ENCODE measurements at regions not wholly inside any gene's neighbourhood (a gene's known extent, or its start where the extent isn't known, plus 50 kb on each side); places are given as distances from the start of the nearest gene placed in this dataset.

DNA sequence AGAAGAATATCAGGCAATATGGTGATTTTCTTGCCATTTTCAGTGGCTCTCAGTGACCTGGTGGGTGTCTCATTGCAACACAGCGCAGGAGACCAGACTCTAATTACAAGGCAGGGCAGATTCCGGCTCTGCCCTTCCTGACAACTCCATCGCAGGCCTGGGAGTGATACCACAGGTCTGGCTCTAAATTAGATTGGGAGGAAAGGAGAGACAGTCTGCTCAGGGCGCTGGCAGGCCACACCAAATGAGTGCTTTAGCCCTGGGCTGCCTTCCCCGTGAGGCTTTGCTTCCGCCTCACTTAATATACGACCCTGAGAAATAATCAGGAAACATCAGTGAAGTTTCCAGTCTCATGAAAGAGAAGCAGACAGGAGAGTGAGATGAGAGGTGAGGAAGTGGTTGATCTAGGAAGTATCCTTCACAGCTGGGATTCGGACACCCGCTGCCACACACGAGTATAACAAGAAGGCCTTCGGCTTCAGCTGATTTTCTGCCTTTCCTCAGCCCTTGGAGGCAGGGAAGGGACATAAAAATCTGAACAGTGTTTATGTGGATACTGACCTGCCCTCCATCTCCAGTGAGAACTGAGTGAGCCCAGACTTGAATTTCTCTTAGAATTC, 73.7 kb upstream of the PROK2 start:
- Mint-ChIP-seq H3K27ac (no peak overlapping the region), H3K4me1 (ENCODE audit: low read depth) (peaks cover 6% of the 10 kb centered on the region), H3K36me3 (ENCODE audit: low read depth) (no peaks in the 10 kb centered on the region), H3K4me3 (no peak overlapping the region), H3K9me3 (ENCODE audit: insufficient read depth) (no peaks in the 10 kb centered on the region), H3K27me3 (ENCODE audit: low read depth) (peaks cover 12% of the 10 kb centered on the region)
- DNase-seq: no peak
- ChIA-PET CTCF (interaction anchor here (0.7 to 3.9 kb wide), 9 partner anchors 12 to 964 kb away, joined by 3 to 31 read pairs (median 4); no protein-coding TSS in a partner anchor), POLR2A (no interaction called here)
- no peak for ATAC-seq

DNA sequence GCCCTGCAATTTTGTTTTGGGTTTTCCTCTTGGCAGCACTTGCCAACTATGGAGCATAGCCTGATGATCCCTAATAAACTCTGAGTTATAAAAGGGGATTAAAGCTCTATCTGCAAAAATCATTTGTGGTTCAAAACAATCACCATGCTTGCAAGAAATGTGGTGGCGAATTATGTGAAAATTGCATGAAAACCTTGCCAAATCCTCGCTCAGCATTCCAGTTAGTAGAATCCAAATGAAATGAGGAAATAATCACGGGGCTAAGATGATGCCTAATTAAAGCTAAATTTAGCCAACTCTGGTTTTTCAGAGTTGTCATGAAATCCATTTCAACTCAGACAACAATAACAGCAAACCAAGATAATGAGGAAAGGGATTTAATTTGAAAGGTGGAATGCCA, 73.0 kb upstream of the PROK2 start:
- H3K4me3 Mint-ChIP-seq: no peak overlapping the region
- no peaks in the 10 kb centered on the region for H3K36me3 Mint-ChIP-seq (ENCODE audit: low read depth)
- H3K27me3 Mint-ChIP-seq (ENCODE audit: low read depth): peaks cover 11% of the 10 kb centered on the region
- no peaks in the 10 kb centered on the region for H3K9me3 Mint-ChIP-seq (ENCODE audit: insufficient read depth)
- ChIA-PET POLR2A (no interaction called here), CTCF (interaction anchor here (1.4 to 3.9 kb wide), 3 partner anchors 129 to 965 kb away, joined by 4 to 31 read pairs (median 28); no protein-coding TSS in a partner anchor)
- DNase-seq (no peak), ATAC-seq (no peak)
- H3K4me1 Mint-ChIP-seq (ENCODE audit: low read depth): peaks cover 6% of the 10 kb centered on the region
- no peak overlapping the region for H3K27ac Mint-ChIP-seq

DNA sequence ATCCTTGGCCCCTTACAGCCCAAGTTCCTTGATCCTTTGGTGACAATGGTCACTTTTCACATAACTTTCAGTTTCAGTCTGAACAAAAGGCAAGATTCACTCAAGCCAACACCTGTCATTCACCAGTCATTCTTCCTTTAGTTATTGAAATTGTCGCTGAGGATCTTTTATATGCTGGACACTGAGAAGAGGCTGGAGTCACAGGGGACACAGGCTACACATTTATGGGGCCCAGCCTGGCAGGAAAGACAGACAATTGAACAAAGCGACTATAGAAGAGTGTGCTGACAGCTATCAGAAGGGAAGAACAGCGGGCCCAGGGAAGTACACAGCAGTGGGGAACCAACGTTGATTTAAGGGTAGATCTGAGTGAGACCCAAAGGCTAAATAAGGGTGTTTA, 69.8 kb upstream of the PROK2 start:
- peaks cover under 1% of the 10 kb centered on the region for H3K27me3 Mint-ChIP-seq (ENCODE audit: low read depth)
- no peak overlapping the region for H3K27ac Mint-ChIP-seq
- ATAC-seq: no peak
- POLR2A ChIA-PET: no interaction called here
- no peak overlapping the region for H3K4me3 Mint-ChIP-seq
- peaks cover 6% of the 10 kb centered on the region for H3K4me1 Mint-ChIP-seq (ENCODE audit: low read depth)
- no peaks in the 10 kb centered on the region for H3K36me3 Mint-ChIP-seq (ENCODE audit: low read depth)
- no peaks in the 10 kb centered on the region for H3K9me3 Mint-ChIP-seq (ENCODE audit: insufficient read depth)
- CTCF ChIA-PET: interaction anchor here (1.2 kb wide), 1 partner anchor 124 kb away, joined by 3 read pairs; no protein-coding TSS in a partner anchor
- DNase-seq: no peak

DNA sequence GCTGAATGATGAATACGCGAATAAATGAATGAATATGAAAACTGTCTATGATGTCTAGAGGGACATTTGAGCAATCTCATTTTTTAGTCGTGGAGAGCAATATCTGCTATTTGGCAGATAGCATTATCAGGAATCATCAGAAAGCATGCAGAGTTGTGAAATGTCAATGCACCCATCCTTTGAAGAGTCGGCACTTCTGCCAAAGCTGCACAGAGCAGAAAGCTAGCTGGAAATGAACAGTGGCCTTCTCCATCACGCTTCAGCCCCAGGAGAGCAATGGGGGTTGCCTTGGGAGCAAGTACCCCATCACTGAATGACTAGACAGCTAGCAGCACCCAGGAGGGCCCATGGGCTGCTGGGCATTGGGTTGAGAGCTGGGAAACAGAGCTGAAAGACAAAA, 69.1 kb upstream of the PROK2 start:
- Mint-ChIP-seq H3K4me1 (ENCODE audit: low read depth) (peaks cover 3% of the 10 kb centered on the region), H3K27me3 (ENCODE audit: low read depth) (no peaks in the 10 kb centered on the region), H3K36me3 (ENCODE audit: low read depth) (no peaks in the 10 kb centered on the region), H3K27ac (no peak overlapping the region), H3K4me3 (no peak overlapping the region), H3K9me3 (ENCODE audit: insufficient read depth) (no peaks in the 10 kb centered on the region)
- ATAC-seq (no peak), DNase-seq (no peak)
- ChIA-PET POLR2A (no interaction called here), CTCF (interaction anchor here (1.2 kb wide), 1 partner anchor 124 kb away, joined by 3 read pairs; no protein-coding TSS in a partner anchor)

DNA sequence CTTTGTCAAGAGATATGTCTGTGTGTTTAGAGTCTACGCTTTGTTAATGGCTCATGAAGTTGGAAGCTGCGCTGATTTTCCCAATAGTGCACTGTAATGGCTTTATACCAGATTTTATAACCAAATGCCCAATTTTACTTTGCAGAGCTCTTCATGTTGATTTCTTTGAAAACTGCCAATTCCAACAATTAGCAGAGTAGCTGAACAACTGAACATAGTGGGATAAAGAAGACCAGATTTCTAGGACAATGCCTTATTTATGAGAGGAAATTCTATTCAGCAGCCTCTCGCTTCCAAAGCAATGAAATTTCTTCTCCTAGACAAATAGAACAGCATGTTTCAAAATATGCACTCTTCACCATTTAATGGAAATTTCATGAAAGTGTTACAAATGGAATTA, 66.9 kb upstream of the PROK2 start:
- Mint-ChIP-seq H3K9me3 (ENCODE audit: insufficient read depth) (no peaks in the 10 kb centered on the region), H3K27ac (no peak overlapping the region), H3K36me3 (ENCODE audit: low read depth) (no peaks in the 10 kb centered on the region), H3K27me3 (ENCODE audit: low read depth) (no peaks in the 10 kb centered on the region), H3K4me3 (no peak overlapping the region), H3K4me1 (ENCODE audit: low read depth) (no peaks in the 10 kb centered on the region)
- ChIA-PET POLR2A (no interaction called here), CTCF (interaction anchor here (1.9 kb wide), 1 partner anchor 23 kb away, joined by 7 read pairs; no protein-coding TSS in a partner anchor)
- DNase-seq: no peak
- no peak for ATAC-seq

DNA sequence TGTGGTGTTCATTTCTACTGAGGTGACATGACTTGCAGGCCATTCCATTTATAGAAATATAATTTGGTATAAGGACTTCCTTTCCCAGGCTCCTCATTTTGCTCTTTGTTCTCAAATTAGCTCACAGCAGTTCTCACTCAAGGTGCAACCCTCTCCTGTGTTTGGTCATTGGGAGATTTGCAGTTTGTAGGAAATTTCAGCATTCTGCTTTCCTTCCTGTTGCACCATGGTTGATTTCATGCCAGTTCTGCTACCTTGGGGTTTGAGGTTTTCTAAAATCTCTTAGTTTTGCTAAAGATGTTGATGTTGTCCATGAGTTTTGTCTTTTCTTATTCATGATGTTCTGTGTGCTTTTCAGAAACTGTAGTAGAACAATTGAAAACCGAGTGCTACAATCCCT, 65.7 kb upstream of the PROK2 start:
- H3K27me3 Mint-ChIP-seq (ENCODE audit: low read depth): peaks cover 3% of the 10 kb centered on the region
- no peaks in the 10 kb centered on the region for H3K9me3 Mint-ChIP-seq (ENCODE audit: insufficient read depth)
- CTCF ChIA-PET: no interaction called here
- POLR2A ChIA-PET: no interaction called here
- no peak for DNase-seq
- H3K27ac Mint-ChIP-seq: no peak overlapping the region
- no peak for ATAC-seq
- H3K4me1 Mint-ChIP-seq (ENCODE audit: low read depth): no peaks in the 10 kb centered on the region
- no peaks in the 10 kb centered on the region for H3K36me3 Mint-ChIP-seq (ENCODE audit: low read depth)
- no peak overlapping the region for H3K4me3 Mint-ChIP-seq

DNA sequence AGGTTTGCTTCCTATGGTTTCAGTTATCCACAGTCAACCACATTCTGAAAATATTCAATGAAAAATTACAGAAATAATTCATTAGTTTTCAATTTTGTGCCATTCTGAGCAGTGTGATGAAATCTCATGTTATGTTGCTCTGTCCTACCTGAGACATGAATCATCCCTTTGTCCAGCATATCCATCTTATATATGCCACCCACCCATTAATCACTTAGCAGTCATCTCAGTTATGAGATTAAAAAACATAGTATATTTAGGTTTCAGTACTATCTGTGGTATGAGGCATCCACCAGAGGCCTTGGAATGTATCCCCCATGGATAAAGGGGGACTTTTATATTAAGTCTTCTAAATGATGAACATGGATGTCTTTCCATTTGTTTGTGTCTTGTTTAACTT, 64.7 kb upstream of the PROK2 start:
- ATAC-seq: no peak
- Mint-ChIP-seq H3K4me1 (ENCODE audit: low read depth) (no peaks in the 10 kb centered on the region), H3K27ac (no peak overlapping the region), H3K9me3 (ENCODE audit: insufficient read depth) (no peaks in the 10 kb centered on the region), H3K36me3 (ENCODE audit: low read depth) (no peaks in the 10 kb centered on the region), H3K4me3 (no peak overlapping the region), H3K27me3 (ENCODE audit: low read depth) (peaks cover 8% of the 10 kb centered on the region)
- no peak for DNase-seq
- POLR2A ChIA-PET: no interaction called here
- CTCF ChIA-PET: no interaction called here

DNA sequence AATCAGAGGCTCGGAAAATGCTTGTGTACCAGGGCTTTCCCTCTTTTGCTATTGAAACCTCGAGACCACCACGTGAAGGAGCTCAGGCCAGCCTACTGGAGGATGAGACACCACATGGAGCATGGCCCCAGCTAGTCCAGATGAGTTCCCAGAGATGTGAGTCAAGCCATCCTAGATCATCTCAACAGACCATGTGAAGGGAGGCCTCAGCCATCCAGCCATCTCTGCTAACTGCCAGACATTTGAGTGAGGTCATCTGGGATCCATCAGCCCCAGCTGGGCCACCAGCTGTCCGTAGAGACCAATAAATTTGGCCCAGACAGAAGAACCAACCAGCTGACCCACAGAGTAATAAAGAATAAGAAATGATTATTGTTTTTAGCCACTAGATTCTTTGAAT, 62.8 kb upstream of the PROK2 start:
- DNase-seq: no peak
- Mint-ChIP-seq H3K9me3 (ENCODE audit: insufficient read depth) (no peaks in the 10 kb centered on the region), H3K36me3 (ENCODE audit: low read depth) (no peaks in the 10 kb centered on the region), H3K27ac (no peak overlapping the region), H3K27me3 (ENCODE audit: low read depth) (peaks cover 13% of the 10 kb centered on the region), H3K4me1 (ENCODE audit: low read depth) (no peaks in the 10 kb centered on the region), H3K4me3 (no peak overlapping the region)
- ChIA-PET POLR2A (no interaction called here), CTCF (no interaction called here)
- no peak for ATAC-seq

DNA sequence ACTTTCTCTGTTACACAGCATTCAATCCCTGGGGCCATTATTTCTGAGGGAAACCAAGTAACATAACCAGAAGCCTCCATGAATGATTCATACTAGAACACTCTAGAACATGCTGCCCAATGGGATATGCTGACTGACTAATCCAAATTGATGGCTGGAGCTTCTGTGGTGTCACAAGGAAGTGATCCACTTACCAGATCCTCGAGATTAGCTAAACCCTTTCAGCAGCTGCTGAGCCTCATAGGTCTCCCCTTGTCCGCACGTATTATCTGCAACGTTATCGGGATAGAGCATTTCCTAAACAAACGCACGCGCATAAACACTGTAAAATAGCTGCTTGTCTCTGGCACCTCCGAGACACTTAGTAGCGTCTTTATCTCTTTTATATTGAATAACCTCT, 61.2 kb upstream of the PROK2 start:
- H3K9me3 Mint-ChIP-seq (ENCODE audit: insufficient read depth): no peaks in the 10 kb centered on the region
- ChIA-PET POLR2A (no interaction called here), CTCF (no interaction called here)
- ATAC-seq (no peak), DNase-seq (no peak)
- H3K27ac Mint-ChIP-seq: no peak overlapping the region
- H3K4me1 Mint-ChIP-seq (ENCODE audit: low read depth): no peaks in the 10 kb centered on the region
- H3K27me3 Mint-ChIP-seq (ENCODE audit: low read depth): peaks cover 13% of the 10 kb centered on the region
- H3K36me3 Mint-ChIP-seq (ENCODE audit: low read depth): no peaks in the 10 kb centered on the region
- no peak overlapping the region for H3K4me3 Mint-ChIP-seq

DNA sequence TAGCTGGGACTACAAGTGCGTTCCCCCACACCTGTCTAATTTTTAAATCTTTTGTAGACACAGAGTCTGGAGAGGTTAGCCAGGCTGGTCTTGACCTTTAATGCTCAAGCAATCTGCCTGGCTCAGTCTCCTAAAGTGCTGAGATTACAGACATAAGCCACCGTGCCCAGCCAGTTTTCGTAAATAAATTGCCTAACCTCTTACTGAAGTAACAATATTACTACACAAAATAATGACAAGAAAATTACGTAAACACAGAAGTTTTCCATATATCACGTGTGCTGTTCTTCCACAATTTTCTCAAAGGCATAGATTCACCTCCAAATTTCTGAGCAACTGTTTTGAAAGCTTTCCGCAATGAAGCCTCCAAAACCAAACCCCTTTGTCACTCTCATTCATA, 58.1 kb upstream of the PROK2 start:
- Mint-ChIP-seq H3K4me3 (no peak overlapping the region), H3K27me3 (ENCODE audit: low read depth) (peaks cover 19% of the 10 kb centered on the region), H3K9me3 (ENCODE audit: insufficient read depth) (no peaks in the 10 kb centered on the region), H3K27ac (no peak overlapping the region), H3K4me1 (ENCODE audit: low read depth) (no peaks in the 10 kb centered on the region), H3K36me3 (ENCODE audit: low read depth) (no peaks in the 10 kb centered on the region)
- no peak for DNase-seq
- ChIA-PET CTCF (no interaction called here), POLR2A (no interaction called here)
- no peak for ATAC-seq

DNA sequence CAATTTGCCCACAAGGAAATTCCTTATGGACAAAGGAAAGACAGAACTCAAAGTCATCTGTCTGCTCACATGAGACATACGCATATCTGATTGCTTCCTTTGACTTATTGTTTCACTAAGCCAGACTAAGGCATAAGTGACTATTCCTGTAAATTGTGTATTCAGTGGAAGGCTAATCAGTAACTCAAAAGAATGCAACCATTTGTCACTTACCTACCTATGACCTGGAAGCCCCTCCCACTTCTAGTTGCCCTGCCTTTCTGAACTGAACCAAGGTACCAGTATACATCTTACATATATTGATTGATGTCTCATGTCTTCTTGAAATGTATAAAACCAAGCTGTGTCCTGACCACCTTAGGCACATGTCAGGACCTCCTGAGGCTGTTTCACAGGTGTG, 53.5 kb upstream of the PROK2 start:
- ATAC-seq (no peak), DNase-seq (no peak)
- Mint-ChIP-seq H3K27me3 (ENCODE audit: low read depth) (peaks cover 6% of the 10 kb centered on the region), H3K36me3 (ENCODE audit: low read depth) (no peaks in the 10 kb centered on the region), H3K9me3 (ENCODE audit: insufficient read depth) (no peaks in the 10 kb centered on the region), H3K27ac (no peak overlapping the region), H3K4me1 (ENCODE audit: low read depth) (no peaks in the 10 kb centered on the region), H3K4me3 (no peak overlapping the region)
- CTCF ChIA-PET: no interaction called here
- POLR2A ChIA-PET: no interaction called here

Measured in activated CD8-positive, alpha-beta T cell treated with anti-CD3 and anti-CD28 coated beads, Interleukin-2, amount 10 ng/mL, durations not matched to agents 7 days and 5 days (primary cell).